Spleen (tissue), 11 donors: ENCODE measurements at regions not wholly inside any gene's neighbourhood (a gene's known extent, or its start where the extent isn't known, plus 50 kb on each side); places are given as distances from the start of the nearest gene placed in this dataset.

Experiments
- DNase-seq: peaks from one replicate; pipeline ENCODE4 v3.0.0-alpha.2; 2020
- H3K27ac ChIP-seq, 8 donors: fragments of 200-600 bp; sonication (generic) in 7 of 8; 1 replicate in 4 of 8; 2 replicates in 4 of 8; pipeline versions ENCODE4 v1.5.0 to v1.8.0; 2016 to 2021; ENCODE audit warnings: inconsistent platforms in 4 of 8, mild to moderate bottlenecking in 4 of 8, moderate library complexity in 1 of 8
- H3K27me3 ChIP-seq, 7 donors: fragments of 200-600 bp; sonication (generic) in 6 of 7; replicated peaks in 1 of 7; 1 replicate in 4 of 7; 2 replicates in 3 of 7; pipeline versions ENCODE4 v1.5.0 to v1.8.0; 2016 to 2021; ENCODE audit warnings: inconsistent platforms in 3 of 7, mild to moderate bottlenecking in 1 of 7
- H3K36me3 ChIP-seq, 6 donors: fragments of 200-600 bp; sonication (generic) in 5 of 6; 1 replicate in 4 of 6; 2 replicates in 2 of 6; pipeline versions ENCODE4 v1.5.0 to v1.8.0; 2016 to 2021; ENCODE audit warnings: inconsistent platforms in 2 of 6
- H3K4me1 ChIP-seq, 6 donors: fragments of 200-600 bp; sonication (generic) in 5 of 6; 1 replicate in 3 of 6; 2 replicates in 3 of 6; pipeline versions ENCODE4 v1.5.0 to v1.8.0; 2016 to 2021; ENCODE audit warnings: inconsistent platforms in 3 of 6
- H3K4me3 ChIP-seq, 8 donors: fragments of 200-600 bp; sonication (generic) in 7 of 8; 1 replicate in 4 of 8; 2 replicates in 4 of 8; pipeline versions ENCODE4 v1.5.0 to v1.8.0; 2016 to 2021; ENCODE audit warnings: inconsistent platforms in 4 of 8, mild to moderate bottlenecking in 4 of 8, moderate library complexity in 2 of 8
- H3K9me3 ChIP-seq, 8 donors: fragments of 200-600 bp; sonication (generic) in 7 of 8; 1 replicate in 4 of 8; 2 replicates in 4 of 8; pipeline versions ENCODE4 v1.5.0 to v1.8.0; 2016 to 2021; ENCODE audit warnings: inconsistent platforms in 4 of 8
- POLR2A ChIP-seq, 3 donors: fragments of 450-650 bp; IDR thresholded peaks; one replicate each; pipeline ENCODE4 v1.5.1; 2017; ENCODE audit warnings: antibody characterized with exemption in 3 of 3, mild to moderate bottlenecking in 1 of 3
- POLR2AphosphoS5 ChIP-seq, 3 donors: sonication (generic); formaldehyde crosslinking; IDR thresholded peaks; one replicate each; pipeline ENCODE4 v1.5.1; 2017; ENCODE audit warnings: antibody characterized with exemption in 3 of 3
- WGBS, 5 donors: extraction: QIAGEN DNeasy Blood & Tissue Kit in 3 of 5; methylation state at CpG; one replicate each; pipeline versions ENCODE4 v1.1.5 to v1.1.7; 2013 to 2018; 5-methylcytosine and 5-hydroxymethylcytosine counted together
- intact Hi-C: fragments of 100-400 bp; cut with DNase I; formaldehyde crosslinking; loops from one replicate; pipeline ENCODE4 v1.15.0; 2023; ENCODE audit warnings: low total_unique reads
- TF ChIP-seq, protein P1 (sequence below), 11 experiments: fragments of 200-600 bp in 7 of 11; fragments of 450-650 bp in 4 of 11; sonication (generic) in 4 of 11; IDR thresholded peaks in 8 of 11; conservative IDR thresholded peaks in 3 of 11; 1 replicate in 7 of 11; 2 replicates in 4 of 11; pipeline versions ENCODE4 v1.4.0 to v1.8.0; 2016 to 2021; ENCODE audit warnings: antibody characterized with exemption in 11 of 11, inconsistent platforms in 4 of 11, mild to moderate bottlenecking in 1 of 11
- donor health status: healthy with polysubstance abuse.
- donor health status: DM: no; HTN: no; CAD: no; lungs with moderate emphysema.
- donor health status: DM: no; HTN: no; CAD: no.
- donor health status: Bipolar disorder and iron deficiency.
- donor health status: healthy.
- donor health status: DM: no; HTN: no; CAD: no.
- donor health status: DM: yes; HTN: yes; CAD: no.

DNA sequence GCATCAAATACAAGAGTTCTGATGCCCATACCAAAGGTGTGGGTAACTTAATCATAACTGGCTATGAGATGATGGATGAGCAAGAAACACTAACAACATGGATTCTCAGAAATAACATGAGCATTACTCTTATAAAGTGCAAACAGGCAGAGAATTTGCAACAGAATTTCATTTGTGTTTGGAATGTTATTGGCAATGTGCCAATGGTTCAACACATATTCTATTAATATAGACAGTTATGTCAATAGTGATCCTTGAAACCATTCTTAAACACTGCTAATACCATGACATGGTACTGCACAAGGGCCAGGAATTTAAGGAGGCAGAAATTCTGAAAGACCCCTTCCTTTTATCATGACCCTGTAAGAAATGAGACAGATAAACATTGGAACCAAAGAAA lies 217.1 kb upstream of the WSB1 start:
- no peak for TF ChIP-seq POLR2AphosphoS5 (IDR thresholded peaks at IDR 0.05)
- TF ChIP-seq, protein P1, sequence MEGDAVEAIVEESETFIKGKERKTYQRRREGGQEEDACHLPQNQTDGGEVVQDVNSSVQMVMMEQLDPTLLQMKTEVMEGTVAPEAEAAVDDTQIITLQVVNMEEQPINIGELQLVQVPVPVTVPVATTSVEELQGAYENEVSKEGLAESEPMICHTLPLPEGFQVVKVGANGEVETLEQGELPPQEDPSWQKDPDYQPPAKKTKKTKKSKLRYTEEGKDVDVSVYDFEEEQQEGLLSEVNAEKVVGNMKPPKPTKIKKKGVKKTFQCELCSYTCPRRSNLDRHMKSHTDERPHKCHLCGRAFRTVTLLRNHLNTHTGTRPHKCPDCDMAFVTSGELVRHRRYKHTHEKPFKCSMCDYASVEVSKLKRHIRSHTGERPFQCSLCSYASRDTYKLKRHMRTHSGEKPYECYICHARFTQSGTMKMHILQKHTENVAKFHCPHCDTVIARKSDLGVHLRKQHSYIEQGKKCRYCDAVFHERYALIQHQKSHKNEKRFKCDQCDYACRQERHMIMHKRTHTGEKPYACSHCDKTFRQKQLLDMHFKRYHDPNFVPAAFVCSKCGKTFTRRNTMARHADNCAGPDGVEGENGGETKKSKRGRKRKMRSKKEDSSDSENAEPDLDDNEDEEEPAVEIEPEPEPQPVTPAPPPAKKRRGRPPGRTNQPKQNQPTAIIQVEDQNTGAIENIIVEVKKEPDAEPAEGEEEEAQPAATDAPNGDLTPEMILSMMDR (IDR thresholded peaks at IDR 0.05 in 8 of 11, conservative IDR thresholded peaks at IDR 0.05 in 3 of 11) = no peak
- TF ChIP-seq POLR2A (IDR thresholded peaks at IDR 0.05) = no peak

DNA sequence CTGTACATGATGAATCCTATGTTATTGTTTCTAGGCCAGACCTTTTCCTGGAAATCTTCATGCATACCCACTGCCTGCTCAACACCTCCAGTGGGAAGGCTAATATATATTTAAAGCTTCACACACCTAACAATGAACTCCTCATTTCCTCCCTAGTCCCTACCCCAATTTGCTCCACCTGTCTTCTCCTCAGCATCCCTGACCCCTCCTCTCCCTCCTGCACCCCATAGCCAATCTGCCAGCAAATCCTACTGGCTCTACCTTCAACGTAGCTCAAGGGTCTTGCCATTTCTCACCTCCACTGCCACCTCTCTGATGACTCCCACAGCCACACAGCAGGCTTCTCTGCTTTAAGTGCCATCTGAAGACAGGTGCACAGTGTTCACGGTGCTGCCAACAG lies 215.6 kb upstream of the WSB1 start:
- H3K4me1 ChIP-seq = no peaks in the 10 kb centered on the region
- no peaks in the 10 kb centered on the region for H3K9me3 ChIP-seq
- no peak overlapping the region for H3K4me3 ChIP-seq
- DNase-seq = no peak
- intact Hi-C loops = no loop called here
- H3K36me3 ChIP-seq = no peaks in the 10 kb centered on the region
- H3K27ac ChIP-seq = no peak overlapping the region
- TF ChIP-seq, protein P1 (IDR thresholded peaks at IDR 0.05 in 8 of 11, conservative IDR thresholded peaks at IDR 0.05 in 3 of 11) = no peak
- TF ChIP-seq POLR2AphosphoS5 (IDR thresholded peaks at IDR 0.05) (no peak), POLR2A (IDR thresholded peaks at IDR 0.05) (no peak)
- 38 to 54% (median 39%) methylated on average over 2 of the region's 2 CpGs for WGBS, 5 donors
- peaks cover 0 to 36% (median 0%) of the 10 kb centered on the region in 7 donors for H3K27me3 ChIP-seq

More for the DNA sequence above, 217.1 kb upstream of the WSB1 start:
- no peak overlapping the region for H3K4me3 ChIP-seq
- no peaks in the 10 kb centered on the region for H3K36me3 ChIP-seq
- H3K4me1 ChIP-seq = no peaks in the 10 kb centered on the region
- intact Hi-C loops = no loop called here
- no peaks in the 10 kb centered on the region for H3K9me3 ChIP-seq
- H3K27me3 ChIP-seq = peaks cover 0 to 22% (median 0%) of the 10 kb centered on the region in 7 donors
- no peak overlapping the region for H3K27ac ChIP-seq
- no peak for DNase-seq

DNA sequence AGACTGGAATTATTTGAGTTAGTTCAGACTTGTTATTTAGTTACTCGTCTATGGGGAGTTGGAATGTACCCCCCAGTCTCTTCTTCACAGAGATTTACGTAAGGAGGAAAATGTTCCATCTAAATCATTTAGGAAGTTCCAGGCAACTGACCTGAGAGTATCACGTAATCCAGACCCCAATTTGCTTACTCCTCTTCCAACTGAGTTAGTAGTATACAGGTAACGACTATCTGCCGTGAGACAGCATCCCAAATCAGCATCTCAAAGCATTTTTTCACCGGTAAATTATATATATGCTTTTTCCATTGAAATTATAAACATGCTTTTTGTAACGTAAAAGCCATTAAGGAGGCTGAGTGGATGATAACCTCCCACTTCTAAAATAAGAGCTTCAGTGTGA lies 214.3 kb upstream of the WSB1 start:
- Histone ChIP-seq H3K27ac (no peak overlapping the region), H3K4me1 (no peaks in the 10 kb centered on the region), H3K27me3 (peaks cover 0 to 38% (median 0%) of the 10 kb centered on the region in 7 donors), H3K4me3 (no peak overlapping the region), H3K9me3 (no peaks in the 10 kb centered on the region), H3K36me3 (no peaks in the 10 kb centered on the region)
- no peak for DNase-seq
- TF ChIP-seq, protein P1 (IDR thresholded peaks at IDR 0.05 in 8 of 11, conservative IDR thresholded peaks at IDR 0.05 in 3 of 11) = no peak
- TF ChIP-seq POLR2AphosphoS5 (IDR thresholded peaks at IDR 0.05) (no peak), POLR2A (IDR thresholded peaks at IDR 0.05) (no peak)
- intact Hi-C loops = no loop called here
- 46 to 59% (median 56%) methylated on average over 7 of the region's 7 CpGs for WGBS, 5 donors

DNA sequence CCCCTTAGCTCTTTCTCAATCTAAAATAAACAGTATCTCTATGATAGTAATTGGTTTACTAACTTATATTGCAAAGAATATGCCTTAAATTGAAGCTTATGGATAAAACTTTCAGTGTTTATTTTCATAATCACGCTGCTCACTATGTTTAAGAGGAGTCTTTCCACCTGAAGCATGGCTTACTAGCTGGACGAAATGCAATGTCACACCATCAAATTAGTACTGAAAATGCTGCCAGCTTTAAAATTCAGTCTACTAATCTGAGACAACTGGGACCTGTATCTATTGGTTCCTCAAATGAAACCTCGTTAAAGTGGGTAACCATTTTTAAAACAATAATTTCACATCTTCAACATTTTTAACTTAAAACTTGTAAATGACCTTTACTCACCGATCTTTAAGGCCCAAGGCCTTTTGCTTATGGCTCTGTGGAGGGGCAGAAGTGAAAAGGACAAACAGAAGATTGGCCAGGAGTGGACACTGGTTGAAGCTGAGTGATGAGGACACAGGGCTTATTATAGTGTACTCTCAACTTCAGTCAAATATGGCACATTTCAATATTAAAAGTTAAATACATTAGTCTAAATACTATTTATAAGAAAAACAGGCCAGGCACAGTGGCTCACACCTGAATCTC lies 212.8 kb upstream of the WSB1 start:
- Histone ChIP-seq H3K36me3 (no peaks in the 10 kb centered on the region), H3K4me1 (no peaks in the 10 kb centered on the region), H3K9me3 (no peaks in the 10 kb centered on the region), H3K4me3 (no peak overlapping the region), H3K27ac (no peak overlapping the region), H3K27me3 (peaks cover 0 to 27% (median 0%) of the 10 kb centered on the region in 7 donors)
- DNase-seq = no peak
- 53 to 70% (median 64%) methylated on average over 4 of the region's 4 CpGs for WGBS, 5 donors
- TF ChIP-seq POLR2A (IDR thresholded peaks at IDR 0.05) (no peak), POLR2AphosphoS5 (IDR thresholded peaks at IDR 0.05) (no peak)
- TF ChIP-seq, protein P1 (IDR thresholded peaks at IDR 0.05 in 8 of 11, conservative IDR thresholded peaks at IDR 0.05 in 3 of 11) = no peak
- intact Hi-C loops = no loop called here
